ENCODE measurements at regions not wholly inside any gene's neighbourhood (a gene's known extent, or its start where the extent isn't known, plus 50 kb on each side); places are given as distances from the start of the nearest gene placed in this dataset.
"Not testable (repeated sequence)": the region's sequence is repeated elsewhere in the genome, so short reads cannot be mapped to it uniquely, and the experiment has no call there.

DNA sequence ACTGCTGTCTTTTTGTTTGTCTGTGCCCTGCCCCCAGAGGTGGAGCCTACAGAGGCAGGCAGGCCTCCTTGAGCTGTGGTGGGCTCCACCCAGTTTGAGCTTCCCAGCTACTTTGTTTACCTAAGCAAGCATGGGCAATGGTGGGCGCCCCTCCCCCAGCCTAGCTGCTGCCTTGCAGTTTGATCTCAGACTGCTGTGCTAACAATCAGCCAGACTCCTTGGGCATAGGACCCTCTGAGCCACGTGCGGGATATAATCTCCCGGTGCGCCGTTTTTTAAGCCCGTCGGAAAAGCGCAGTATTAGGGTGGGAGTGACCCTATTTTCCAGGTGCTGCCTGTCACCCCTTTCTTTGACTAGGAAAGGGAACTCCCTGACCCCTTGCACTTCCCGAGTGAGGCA is 81.1 kb upstream of the ANKRD30A start:
- TF ChIP-seq, protein P1, sequence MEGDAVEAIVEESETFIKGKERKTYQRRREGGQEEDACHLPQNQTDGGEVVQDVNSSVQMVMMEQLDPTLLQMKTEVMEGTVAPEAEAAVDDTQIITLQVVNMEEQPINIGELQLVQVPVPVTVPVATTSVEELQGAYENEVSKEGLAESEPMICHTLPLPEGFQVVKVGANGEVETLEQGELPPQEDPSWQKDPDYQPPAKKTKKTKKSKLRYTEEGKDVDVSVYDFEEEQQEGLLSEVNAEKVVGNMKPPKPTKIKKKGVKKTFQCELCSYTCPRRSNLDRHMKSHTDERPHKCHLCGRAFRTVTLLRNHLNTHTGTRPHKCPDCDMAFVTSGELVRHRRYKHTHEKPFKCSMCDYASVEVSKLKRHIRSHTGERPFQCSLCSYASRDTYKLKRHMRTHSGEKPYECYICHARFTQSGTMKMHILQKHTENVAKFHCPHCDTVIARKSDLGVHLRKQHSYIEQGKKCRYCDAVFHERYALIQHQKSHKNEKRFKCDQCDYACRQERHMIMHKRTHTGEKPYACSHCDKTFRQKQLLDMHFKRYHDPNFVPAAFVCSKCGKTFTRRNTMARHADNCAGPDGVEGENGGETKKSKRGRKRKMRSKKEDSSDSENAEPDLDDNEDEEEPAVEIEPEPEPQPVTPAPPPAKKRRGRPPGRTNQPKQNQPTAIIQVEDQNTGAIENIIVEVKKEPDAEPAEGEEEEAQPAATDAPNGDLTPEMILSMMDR (IDR thresholded peaks at IDR 0.05; ENCODE audit: extremely low read depth in 1 of 2, insufficient read depth in 1 of 2, low read depth in 1 of 2, low read length in 2 of 2), result not testable (repeated sequence)
- not testable (repeated sequence) for TF ChIP-seq POLR2A (IDR thresholded peaks at IDR 0.05; ENCODE audit: low read depth, low read length); POLR2AphosphoS5 (IDR thresholded peaks at IDR 0.05; ENCODE audit: insufficient read depth, low read depth, low read length)

Data from endothelial cell of umbilical vein (primary cell).